ENCODE measurements at regions not wholly inside any gene's neighbourhood (a gene's known extent, or its start where the extent isn't known, plus 50 kb on each side); places are given as distances from the start of the nearest gene placed in this dataset.

- no peak overlapping the region for H3K4me3 ChIP-seq (replicated peaks in 1 of 3)
- H3K27ac ChIP-seq: no peak overlapping the region
- 21 to 30% methylated on average over 11 to 16 of the region's 16 CpGs for WGBS, 2 donors
- no peaks in the 10 kb centered on the region for H3K27me3 ChIP-seq
- H3K36me3 ChIP-seq: no peaks in the 10 kb centered on the region
- H3K9me3 ChIP-seq: no peaks in the 10 kb centered on the region
- intact Hi-C loops (cut with DNase I): loop anchor here (5.0 kb wide), 1 partner anchor 367 kb away; no protein-coding TSS in a partner anchor
- DNase-seq: peak; percentile 48 to 56
- H3K4me1 ChIP-seq: no peaks in the 10 kb centered on the region
- no peak for TF ChIP-seq POLR2A (IDR thresholded peaks at IDR 0.05)
- peak in 5 of 6 experiments; percentile 21 to 86 (median 81) for TF ChIP-seq CTCF (IDR thresholded peaks at IDR 0.05)
Observed at GRCh38 chr2:234135750-234136221, 85.3 kb downstream of the SPP2 start.

DNA sequence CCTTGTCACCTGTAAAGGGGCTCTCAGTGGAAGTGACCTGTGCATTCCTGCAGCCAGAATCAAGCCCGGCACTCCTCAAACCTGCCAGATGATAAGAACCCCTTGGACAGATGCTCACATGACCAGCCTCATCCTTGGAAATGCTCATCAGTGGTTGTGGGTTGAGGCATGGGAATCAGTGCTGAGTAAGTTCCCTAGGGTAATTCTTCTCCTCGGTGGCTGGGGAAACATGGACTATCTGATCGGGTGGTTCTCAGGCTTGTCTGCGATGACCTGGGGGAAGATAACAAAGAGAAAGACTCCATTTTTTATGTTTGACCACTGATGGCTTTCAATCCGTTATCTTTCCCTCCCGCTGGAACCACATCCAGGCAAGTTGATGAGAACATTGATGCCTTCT is 84.0 kb downstream of the SPP2 start:
- 84 to 92% methylated on average over 6 of the region's 6 CpGs for WGBS, 2 donors
- H3K9me3 ChIP-seq: no peaks in the 10 kb centered on the region
- no peak for DNase-seq
- H3K27ac ChIP-seq: no peak overlapping the region
- intact Hi-C loops (cut with DNase I): no loop called here
- TF ChIP-seq CTCF (IDR thresholded peaks at IDR 0.05) (no peak), POLR2A (IDR thresholded peaks at IDR 0.05) (no peak)
- no peaks in the 10 kb centered on the region for H3K4me1 ChIP-seq
- H3K4me3 ChIP-seq (replicated peaks in 1 of 3): no peak overlapping the region
- no peaks in the 10 kb centered on the region for H3K36me3 ChIP-seq
- H3K27me3 ChIP-seq: no peaks in the 10 kb centered on the region

- Histone ChIP-seq H3K9me3 (no peaks in the 10 kb centered on the region), H3K27ac (no peak overlapping the region), H3K4me1 (no peaks in the 10 kb centered on the region), H3K36me3 (no peaks in the 10 kb centered on the region), H3K4me3 (replicated peaks in 1 of 3) (no peak overlapping the region), H3K27me3 (no peaks in the 10 kb centered on the region)
- TF ChIP-seq POLR2A (IDR thresholded peaks at IDR 0.05) (no peak), CTCF (IDR thresholded peaks at IDR 0.05) (no peak)
- WGBS, 2 donors: 66 to 78% methylated on average over 4 of the region's 4 CpGs
- DNase-seq: no peak
- intact Hi-C loops (cut with DNase I): no loop called here
Observed at GRCh38 chr2:234133004-234133403, 82.5 kb downstream of the SPP2 start.

- TF ChIP-seq CTCF (IDR thresholded peaks at IDR 0.05) (no peak), POLR2A (IDR thresholded peaks at IDR 0.05) (no peak)
- H3K27me3 ChIP-seq: no peaks in the 10 kb centered on the region
- DNase-seq: peak; percentile 8 to 14
- 24 to 27% methylated on average over 3 of the region's 3 CpGs for WGBS, 2 donors
- H3K36me3 ChIP-seq: no peaks in the 10 kb centered on the region
- H3K4me3 ChIP-seq (replicated peaks in 1 of 3): no peak overlapping the region
- intact Hi-C loops (cut with DNase I): no loop called here
- no peaks in the 10 kb centered on the region for H3K4me1 ChIP-seq
- H3K9me3 ChIP-seq: no peaks in the 10 kb centered on the region
- H3K27ac ChIP-seq: no peak overlapping the region
Observed at GRCh38 chr2:234130777-234131181, 80.3 kb downstream of the SPP2 start.

GRCh38 chr2:234128606-234129005 is 78.1 kb downstream of the SPP2 start:
- WGBS, 2 donors: 53 to 89% methylated on average over 1 of the region's 1 CpG
- no peaks in the 10 kb centered on the region for H3K9me3 ChIP-seq
- no peak for DNase-seq
- H3K4me1 ChIP-seq: no peaks in the 10 kb centered on the region
- intact Hi-C loops (cut with DNase I): no loop called here
- no peaks in the 10 kb centered on the region for H3K36me3 ChIP-seq
- H3K27ac ChIP-seq: no peak overlapping the region
- TF ChIP-seq POLR2A (IDR thresholded peaks at IDR 0.05) (no peak), CTCF (IDR thresholded peaks at IDR 0.05) (no peak)
- no peak overlapping the region for H3K4me3 ChIP-seq (replicated peaks in 1 of 3)
- no peaks in the 10 kb centered on the region for H3K27me3 ChIP-seq

Measured in thyroid gland (tissue), 4 donors.